ENCODE measurements at regions not wholly inside any gene's neighbourhood (a gene's known extent, or its start where the extent isn't known, plus 50 kb on each side); places are given as distances from the start of the nearest gene placed in this dataset.

GRCh38 chr13:67792151-67792676, 562.1 kb upstream of the PCDH9 start:
- TF ChIP-seq POLR2A (IDR thresholded peaks at IDR 0.05; ENCODE audit: low read depth, low read length): no peak
- no peak for TF ChIP-seq TAF1 (IDR thresholded peaks at IDR 0.05; ENCODE audit: low read depth, low read length)
- TF ChIP-seq POU2F2 (IDR thresholded peaks at IDR 0.05; ENCODE audit: low read depth, low read length): no peak
